H1 (cell line): ENCODE measurements at regions not wholly inside any gene's neighbourhood (a gene's known extent, or its start where the extent isn't known, plus 50 kb on each side); places are given as distances from the start of the nearest gene placed in this dataset.

Experiments
- CTCF ChIA-PET: fragments of 300-600 bp; sonication (Branson Sonifier 250); formaldehyde crosslinking; loops from one replicate; lab custom pipeline; 2021; ENCODE audit not compliant: partially characterized antibody; lab: Charles Lee
- POLR2A ChIA-PET: fragments of 300-600 bp; sonication (Branson Sonifier 250); formaldehyde crosslinking; loops from one replicate; lab custom pipeline; 2021; ENCODE audit warnings: inconsistent platforms; ENCODE audit not compliant: partially characterized antibody; lab: Charles Lee
- DNase-seq, 2 experiments: peaks; one replicate each; pipeline versions ENCODE4 v3.0.0 to v3.0.0-alpha.2; 2010 to 2022; ENCODE audit warnings: low spot score in 2 of 2, low read depth in 1 of 2, mixed read lengths in 1 of 2
- FAIRE-seq: peaks from 2 replicates; lab custom pipeline; 2011; peaks lifted over from hg19 to GRCh38; lab: Jason Lieb, UNC
- H2AFZ ChIP-seq: 2 replicates; pipeline ENCODE4 v1.8.1; 2012; ENCODE audit warnings: low read length, inconsistent platforms
- H2AK5ac ChIP-seq: 2 replicates; pipeline ENCODE4 v1.6.1; 2013; ENCODE audit warnings: low read depth, low read length
- H2BK120ac ChIP-seq: replicated peaks from 2 replicates; pipeline ENCODE3; 2013; ENCODE audit warnings: low read depth, low read length, inconsistent platforms
- H2BK12ac ChIP-seq: 2 replicates; pipeline ENCODE4 v1.6.1; 2013; ENCODE audit warnings: low read depth, low read length
- H2BK15ac ChIP-seq: 2 replicates; pipeline ENCODE4 v1.6.1; 2013; ENCODE audit warnings: low read length
- H2BK20ac ChIP-seq: 2 replicates; pipeline ENCODE4 v1.6.1; 2013; ENCODE audit warnings: low read length
- H2BK5ac ChIP-seq: 2 replicates; pipeline ENCODE4 v1.6.1; 2013; ENCODE audit warnings: low read depth, low read length
- H3K14ac ChIP-seq: 2 replicates; pipeline ENCODE4 v1.6.1; 2013; ENCODE audit warnings: inconsistent platforms; ENCODE audit not compliant: insufficient read length
- H3K18ac ChIP-seq: 2 replicates; pipeline ENCODE4 v1.6.1; 2013; ENCODE audit warnings: low read length; ENCODE audit errors: extremely low read depth
- H3K23ac ChIP-seq: 2 replicates; pipeline ENCODE4 v1.6.1; 2013; ENCODE audit warnings: inconsistent platforms; ENCODE audit not compliant: insufficient read length
- H3K23me2 ChIP-seq: 2 replicates; pipeline ENCODE4 v1.6.1; 2013; ENCODE audit warnings: low read depth, low read length
- H3K27ac ChIP-seq: 2 replicates; pipeline ENCODE4 v1.6.1; 2011; ENCODE audit warnings: low read depth, low read length, inconsistent platforms
- H3K27me3 ChIP-seq, 4 experiments: replicated peaks in 1 of 4; 1 replicate in 1 of 4; 2 replicates in 3 of 4; pipeline versions ENCODE4 v1.6.1 to v1.8.1; 2011 to 2013; ENCODE audit warnings: low read length in 3 of 4, mild to moderate bottlenecking in 3 of 4, inconsistent platforms in 2 of 4, mixed read lengths in 2 of 4, moderate library complexity in 1 of 4; ENCODE audit not compliant: control insufficient read depth in 3 of 4, insufficient read depth in 3 of 4; ENCODE audit errors: extremely low read depth in 1 of 4
- H3K36me3 ChIP-seq, 4 experiments: 2 replicates each; pipeline versions ENCODE4 v1.6.1 to v1.8.1; 2011 to 2013; ENCODE audit warnings: mild to moderate bottlenecking in 4 of 4, low read length in 3 of 4, moderate library complexity in 2 of 4, control low read depth in 1 of 4, inconsistent platforms in 1 of 4; ENCODE audit not compliant: insufficient read depth in 4 of 4, control insufficient read depth in 2 of 4
- H3K4ac ChIP-seq: replicated peaks from 2 replicates; pipeline ENCODE3; 2013; ENCODE audit warnings: low read length, low read depth, mixed read lengths, inconsistent platforms; ENCODE audit not compliant: insufficient read length
- H3K4me1 ChIP-seq, 4 experiments: replicated peaks in 1 of 4; 1 replicate in 1 of 4; 2 replicates in 3 of 4; pipeline versions ENCODE4 v1.6.1 to v1.8.1; 2011 to 2013; ENCODE audit warnings: low read length in 3 of 4, inconsistent platforms in 2 of 4, mixed read lengths in 1 of 4; ENCODE audit not compliant: insufficient read depth in 4 of 4, control insufficient read depth in 3 of 4
- H3K4me2 ChIP-seq, 2 experiments: 2 replicates each; pipeline versions ENCODE4 v1.6.1 to v1.8.1; 2011 to 2013; ENCODE audit warnings: low read depth in 2 of 2, low read length in 2 of 2, control low read depth in 1 of 2, inconsistent platforms in 1 of 2, mild to moderate bottlenecking in 1 of 2; ENCODE audit not compliant: insufficient read depth in 1 of 2
- H3K4me3 ChIP-seq, 4 experiments: fragments of 200-600, 300-600 bp in 1 of 4; sonication (generic), shearing (Covaris generic), sonication (Bioruptor Twin) in 1 of 4; 2 replicates each; pipeline versions ENCODE4 v1.5.1 to v1.8.1; 2011 to 2016; ENCODE audit warnings: low read length in 4 of 4, low read depth in 3 of 4, control low read depth in 2 of 4, inconsistent platforms in 2 of 4, mild to moderate bottlenecking in 2 of 4, mixed read lengths in 1 of 4, moderate library complexity in 1 of 4; ENCODE audit not compliant: insufficient read depth in 2 of 4; ENCODE audit errors: extremely low read depth in 1 of 4
- H3K56ac ChIP-seq: replicated peaks from 2 replicates; pipeline ENCODE3; 2013; ENCODE audit warnings: low read depth, mild to moderate bottlenecking, mixed read lengths, low read length, inconsistent platforms; ENCODE audit not compliant: insufficient read length
- H3K79me1 ChIP-seq: 2 replicates; pipeline ENCODE4 v1.6.1; 2013; ENCODE audit warnings: low read depth, low read length, control low read depth
- H3K79me2 ChIP-seq, 2 experiments: 2 replicates each; pipeline versions ENCODE4 v1.6.1 to v1.8.1; 2012 to 2013; ENCODE audit warnings: low read length in 2 of 2, mild to moderate bottlenecking in 2 of 2, inconsistent platforms in 1 of 2; ENCODE audit not compliant: insufficient read depth in 2 of 2, control insufficient read depth in 1 of 2
- H3K9ac ChIP-seq, 4 experiments: replicated peaks in 1 of 4; 1 replicate in 1 of 4; 2 replicates in 3 of 4; pipeline versions ENCODE4 v1.6.1 to v1.8.1; 2011 to 2013; ENCODE audit warnings: low read depth in 3 of 4, low read length in 3 of 4, control low read depth in 2 of 4, mild to moderate bottlenecking in 2 of 4, moderate library complexity in 2 of 4, inconsistent platforms in 1 of 4; ENCODE audit errors: extremely low read depth in 1 of 4
- H3K9me3 ChIP-seq, 2 experiments: 2 replicates each; pipeline versions ENCODE4 v1.6.1 to v1.8.1; 2012 to 2013; ENCODE audit warnings: mild to moderate bottlenecking in 2 of 2, moderate library complexity in 2 of 2, control low read depth in 1 of 2, inconsistent platforms in 1 of 2, low read depth in 1 of 2, low read length in 1 of 2, mixed read lengths in 1 of 2; ENCODE audit not compliant: insufficient read depth in 2 of 2
- H4K20me1 ChIP-seq, 2 experiments: replicated peaks in 1 of 2; 2 replicates each; pipeline versions ENCODE3 to v1.8.1; 2011 to 2013; ENCODE audit warnings: inconsistent platforms in 2 of 2, low read length in 2 of 2, mild to moderate bottlenecking in 1 of 2; ENCODE audit not compliant: insufficient read depth in 2 of 2, control insufficient read depth in 1 of 2
- H4K5ac ChIP-seq: 2 replicates; pipeline ENCODE4 v1.6.1; 2013; ENCODE audit warnings: low read length, low read depth, mixed read lengths, inconsistent platforms; ENCODE audit not compliant: insufficient read length
- H4K8ac ChIP-seq: 2 replicates; pipeline ENCODE4 v1.8.0; 2013; ENCODE audit warnings: mild to moderate bottlenecking, moderate library complexity, low read length, inconsistent platforms; ENCODE audit not compliant: insufficient read depth; ENCODE audit errors: extremely low read depth
- H4K91ac ChIP-seq: replicated peaks from 2 replicates; pipeline ENCODE3; 2013; ENCODE audit warnings: low read length, mixed read lengths, inconsistent platforms; ENCODE audit not compliant: insufficient read length
- ATF2 ChIP-seq: IDR thresholded peaks from 2 replicates; pipeline ENCODE4 v1.6.1; 2012; ENCODE audit warnings: low read length, inconsistent platforms
- ATF3 ChIP-seq: IDR thresholded peaks from 2 replicates; pipeline ENCODE4 v1.6.1; 2011; ENCODE audit warnings: low read depth, mild to moderate bottlenecking, low read length; ENCODE audit not compliant: insufficient read depth
- BCL11A ChIP-seq, 2 experiments: IDR thresholded peaks; one replicate each; pipeline ENCODE4 v1.6.1; 2011; ENCODE audit warnings: low read depth in 2 of 2, low read length in 2 of 2, mild to moderate bottlenecking in 2 of 2
- CHD2 ChIP-seq: IDR thresholded peaks from 2 replicates; pipeline ENCODE4 v1.6.1; 2012; ENCODE audit warnings: low read length, improper control_type of control experiment
- CTBP2 ChIP-seq: IDR thresholded peaks from 2 replicates; pipeline ENCODE4 v1.7.0; 2011; ENCODE audit warnings: borderline replicate concordance, mild to moderate bottlenecking, moderate library complexity, mixed read lengths, low read length; ENCODE audit not compliant: insufficient read depth, insufficient read length
- EGR1 ChIP-seq: IDR thresholded peaks from 2 replicates; pipeline ENCODE4 v1.6.1; 2011; ENCODE audit warnings: low read depth, low read length, borderline replicate concordance
- POLR2A ChIP-seq, 2 experiments: IDR thresholded peaks; 1 replicate in 1 of 2; 2 replicates in 1 of 2; pipeline ENCODE4 v1.6.1; 2011; ENCODE audit warnings: low read depth in 2 of 2, low read length in 2 of 2, mild to moderate bottlenecking in 2 of 2; ENCODE audit errors: control extremely low read depth in 1 of 2
- RFX5 ChIP-seq: IDR thresholded peaks from 2 replicates; pipeline ENCODE4 v1.6.1; 2011; ENCODE audit warnings: low read depth, low read length, improper control_type of control experiment, borderline replicate concordance
- SIN3A ChIP-seq, 2 experiments: IDR thresholded peaks in 1 of 2; conservative IDR thresholded peaks in 1 of 2; 2 replicates each; pipeline ENCODE4 v1.6.1; 2011 to 2012; ENCODE audit warnings: low read length in 2 of 2, improper control_type of control experiment in 1 of 2, low read depth in 1 of 2, mild to moderate bottlenecking in 1 of 2
- SIRT6 ChIP-seq: IDR thresholded peaks from one replicate; pipeline ENCODE4 v1.7.1; 2012; ENCODE audit warnings: low read length, inconsistent platforms
- SIX5 ChIP-seq: IDR thresholded peaks from 2 replicates; pipeline ENCODE4 v1.6.1; 2011; ENCODE audit warnings: mild to moderate bottlenecking, low read depth, low read length
- SRF ChIP-seq: IDR thresholded peaks from 2 replicates; pipeline ENCODE4 v1.6.1; 2011; ENCODE audit warnings: mild to moderate bottlenecking, low read depth, low read length, moderate library complexity
- WGBS, 2 experiments: shearing (Covaris generic) in 1 of 2; methylation state at CpG; one replicate each; pipeline versions ENCODE4 v1.1.6 to v1.1.7; 2013 to 2015; ENCODE audit warnings: low lambda C conversion rate in 2 of 2, mixed read lengths in 2 of 2, inconsistent platforms in 1 of 2, low coverage in 1 of 2, missing lambda C conversion rate in 1 of 2; ENCODE audit not compliant: insufficient replicate concordance in 2 of 2, insufficient coverage in 1 of 2, insufficient read length in 1 of 2; ENCODE audit errors: extremely low coverage in 1 of 2, missing lambda C conversion rate in 1 of 2; 5-methylcytosine and 5-hydroxymethylcytosine counted together

- H2AK5ac ChIP-seq: no peak overlapping the region
- H3K9me3 ChIP-seq: no peaks in the 10 kb centered on the region; a peak in 1 of 4 replicates
- H4K5ac ChIP-seq: no peak overlapping the region
- no peak overlapping the region for H2BK12ac ChIP-seq
- DNase-seq (no peak), FAIRE-seq (no peak)
- H3K36me3 ChIP-seq: no peaks in the 10 kb centered on the region
- H3K18ac ChIP-seq: no peak overlapping the region
- no peak overlapping the region for H4K91ac ChIP-seq
- no peaks in the 10 kb centered on the region for H3K79me2 ChIP-seq
- 90% methylated on average over 5 of the region's 5 CpGs; no CpG with 5 or more reads in 1 of the 2 experiments for WGBS, 2 experiments
- no peaks in the 10 kb centered on the region for H3K23me2 ChIP-seq
- H3K27me3 ChIP-seq: no peaks in the 10 kb centered on the region
- no peak overlapping the region for H2BK20ac ChIP-seq
- ChIA-PET POLR2A (no interaction called here), CTCF (interaction anchor here (0.6 kb wide), 1 partner anchor 176 kb away, joined by 3 read pairs; no protein-coding TSS in a partner anchor)
- H3K14ac ChIP-seq: no peak overlapping the region
- H3K23ac ChIP-seq: no peak overlapping the region
- no peak overlapping the region for H3K4me2 ChIP-seq
- no peak overlapping the region for H3K4me3 ChIP-seq
- H3K79me1 ChIP-seq: no peaks in the 10 kb centered on the region
- H2AFZ ChIP-seq: no peak overlapping the region
- H3K56ac ChIP-seq: no peak overlapping the region
- no peak overlapping the region for H3K27ac ChIP-seq
- H3K4ac ChIP-seq: no peak overlapping the region
- no peaks in the 10 kb centered on the region for H4K20me1 ChIP-seq
- H3K9ac ChIP-seq: no peak overlapping the region
- no peak overlapping the region for H2BK120ac ChIP-seq
- no peak overlapping the region for H4K8ac ChIP-seq
- no peak overlapping the region for H2BK15ac ChIP-seq
- H2BK5ac ChIP-seq: no peak overlapping the region
- H3K4me1 ChIP-seq: peaks cover 0 to 6% (median 0%) of the 10 kb centered on the region in 4 experiments; a peak in 2 of 7 replicates
- TF ChIP-seq SRF (no peak), ATF2 (no peak), ATF3 (no peak), SIRT6 (no peak), CTBP2 (no peak), SIX5 (no peak), CHD2 (no peak), POLR2A (IDR thresholded peaks at IDR 0.05; ENCODE audit: control extremely low read depth in 1 of 2, low read depth in 2 of 2, low read length in 2 of 2) (no peak), EGR1 (no peak), RFX5 (no peak), BCL11A (IDR thresholded peaks at IDR 0.05; ENCODE audit: low read depth in 2 of 2, low read length in 2 of 2) (no peak), SIN3A (conservative IDR thresholded peaks at IDR 0.05 in 1 of 2, IDR thresholded peaks at IDR 0.05 in 1 of 2; ENCODE audit: low read depth in 1 of 2, low read length in 2 of 2) (no peak)
These were observed 535.8 kb downstream of the EBF1 start for GRCh38 chr5:158563760-158564390.
